K562 (cell line): ENCODE measurements at regions not wholly inside any gene's neighbourhood (a gene's known extent, or its start where the extent isn't known, plus 50 kb on each side); places are given as distances from the start of the nearest gene placed in this dataset.

Source experiments
- ATAC-seq: fragments of 200-7000 bp; cut with Tn5 transposase; 3 replicates; pipeline ENCODE4 v1.9.1; 2020; ENCODE audit warnings: moderate library complexity
- BruUV-seq: library from RNA; stranded (reverse); fragments of 400-500 nt; replicated peaks from 2 replicates; lab custom pipeline; 2021; lab: Mats Ljungman, UMichigan
- CTCF ChIA-PET: fragments of 300-600 bp; formaldehyde crosslinking; extraction: SDS; loops from one replicate; lab custom pipeline; 2021; ENCODE audit warnings: low intra/inter-chr PET ratio; lab: Yijun Ruan, JAX
- POLR2A ChIA-PET: fragments of 300-600, 350-650 bp; sonication (Branson Sonifier 250); formaldehyde crosslinking; extraction: SDS; loops from one replicate; lab custom pipeline; 2021; ENCODE audit warnings: antibody characterized with exemption, inconsistent platforms; lab: Yijun Ruan, JAX
- DNase-seq, 4 experiments: peaks; one replicate each; pipeline versions ENCODE4 v3.0.0 to v3.0.0-alpha.2; 2011 to 2018; ENCODE audit warnings: low spot score in 3 of 4, mixed read lengths in 3 of 4; ENCODE audit errors: extremely low read depth in 1 of 4
- FAIRE-seq: peaks from 2 replicates; lab custom pipeline; 2011; peaks lifted over from hg19 to GRCh38; lab: Jason Lieb, UNC
- H2AFZ ChIP-seq: 2 replicates; pipeline ENCODE4 v1.6.0; 2011; ENCODE audit warnings: low read depth, low read length, control low read depth, inconsistent platforms
- H3K27ac ChIP-seq: fragments of 200-600 bp; 3 replicates; pipeline ENCODE4 v1.8.0; 2011; ENCODE audit warnings: low read depth, mild to moderate bottlenecking, control low read depth, inconsistent platforms, low read length, moderate library complexity, mixed read lengths; ENCODE audit errors: extremely low read depth
- H3K27me3 ChIP-seq, 2 experiments: fragments of 300-600 bp in 1 of 2; 2 replicates in 1 of 2; 3 replicates in 1 of 2; pipeline versions ENCODE4 v1.6.0 to v1.8.0; 2011; ENCODE audit warnings: inconsistent platforms in 2 of 2, low read length in 2 of 2, mild to moderate bottlenecking in 1 of 2, mixed read lengths in 1 of 2, moderate library complexity in 1 of 2; ENCODE audit not compliant: control insufficient read depth in 2 of 2, insufficient read depth in 2 of 2
- H3K36me3 ChIP-seq: fragments of 300-600 bp; 3 replicates; pipeline ENCODE4 v1.8.0; 2011; ENCODE audit warnings: mild to moderate bottlenecking, low read length, inconsistent platforms; ENCODE audit not compliant: control insufficient read depth, insufficient read depth
- H3K4me1 ChIP-seq, 2 experiments: fragments of 200-600 bp in 1 of 2; replicated peaks in 1 of 2; 2 replicates in 1 of 2; 3 replicates in 1 of 2; pipeline versions ENCODE4 v1.5.1 to v1.8.0; 2011; ENCODE audit warnings: inconsistent platforms in 2 of 2, low read length in 2 of 2, mild to moderate bottlenecking in 1 of 2, mixed read lengths in 1 of 2, moderate library complexity in 1 of 2; ENCODE audit not compliant: control insufficient read depth in 2 of 2, insufficient read depth in 2 of 2
- H3K4me2 ChIP-seq: 2 replicates; pipeline ENCODE4 v1.6.1; 2011; ENCODE audit warnings: low read length, control low read depth, inconsistent platforms, mixed read lengths; ENCODE audit not compliant: insufficient read depth
- H3K4me3 ChIP-seq: fragments of 200-600 bp; sonication (generic), shearing (Covaris generic); 2 replicates; pipeline ENCODE4 v1.5.1; 2016; ENCODE audit warnings: control low read depth, inconsistent platforms
- H3K79me2 ChIP-seq: fragments of 200-600 bp; 3 replicates; pipeline ENCODE4 v1.8.0; 2011; ENCODE audit warnings: low read length, inconsistent platforms; ENCODE audit not compliant: control insufficient read depth, insufficient read depth
- H3K9ac ChIP-seq, 2 experiments: 2 replicates each; pipeline versions ENCODE4 v1.6.0 to v1.6.1; 2011; ENCODE audit warnings: low read depth in 2 of 2, low read length in 2 of 2, control low read depth in 1 of 2, inconsistent platforms in 1 of 2, mild to moderate bottlenecking in 1 of 2, mixed read lengths in 1 of 2; ENCODE audit not compliant: insufficient read depth in 1 of 2
- H3K9me1 ChIP-seq: one replicate; pipeline ENCODE4 v1.6.0; 2011; ENCODE audit warnings: inconsistent platforms, mild to moderate bottlenecking, low read length, moderate library complexity; ENCODE audit not compliant: control insufficient read depth, insufficient read depth
- H3K9me3 ChIP-seq: replicated peaks from 2 replicates; pipeline ENCODE4 v1.5.1; 2011; ENCODE audit warnings: low read depth, low read length, inconsistent platforms; ENCODE audit not compliant: control insufficient read depth, insufficient read depth
- H4K20me1 ChIP-seq: replicated peaks from 2 replicates; pipeline ENCODE4 v1.6.1; 2011; ENCODE audit warnings: low read length, inconsistent platforms, mixed read lengths; ENCODE audit not compliant: control insufficient read depth, insufficient read depth
- CBX2 ChIP-seq: fragments of 200-600 bp; sonication (generic); IDR thresholded peaks from one replicate; pipeline ENCODE4 v1.6.1; 2012; ENCODE audit warnings: mild to moderate bottlenecking, low read length, inconsistent platforms; ENCODE audit not compliant: insufficient read depth, poor library complexity, severe bottlenecking
- PHB ChIP-seq: fragments of 250-450 bp; sonication (Bioruptor Pico); IDR thresholded peaks from 2 replicates; pipeline ENCODE4 v1.5.0; 2021
- RAD21 ChIP-seq, 2 experiments: fragments of 250-450 bp in 1 of 2; fragments of 450-650 bp in 1 of 2; sonication (Bioruptor Pico) in 1 of 2; formaldehyde crosslinking in 1 of 2; IDR thresholded peaks in 1 of 2; conservative IDR thresholded peaks in 1 of 2; 2 replicates each; pipeline versions ENCODE4 v1.4.0 to v1.8.0; 2020 to 2022; ENCODE audit warnings: mild to moderate bottlenecking in 2 of 2, moderate library complexity in 1 of 2
- SMC3 ChIP-seq: conservative IDR thresholded peaks from 2 replicates; pipeline ENCODE4 v1.6.1; 2011; ENCODE audit warnings: low read depth, low read length, improper control_type of control experiment; ENCODE audit not compliant: insufficient read depth
- WGBS: fragments of 100-300 bp; shearing (Covaris generic); methylation state at CpG from one replicate; pipeline ENCODE4 v1.1.6; 2016; ENCODE audit warnings: low coverage, mixed read lengths; ENCODE audit not compliant: insufficient coverage; ENCODE audit errors: missing lambda C conversion rate; 5-methylcytosine and 5-hydroxymethylcytosine counted together
- in situ Hi-C: fragments of 300-500 bp; cut with MboI; formaldehyde crosslinking; loops from 4 replicates; pipeline ENCODE4 v1.15.0; 2018; ENCODE audit warnings: inconsistent platforms, mixed read lengths
- intact Hi-C: fragments of 100-400 bp; cut with micrococcal nuclease; formaldehyde crosslinking; loops from 2 replicates; pipeline ENCODE4 v1.14.2; 2022
- TF ChIP-seq, protein P1 (sequence below), 3 experiments: IDR thresholded peaks in 2 of 3; conservative IDR thresholded peaks in 1 of 3; 2 replicates each; pipeline ENCODE4 v1.5.1; 2011 to 2012; ENCODE audit warnings: low read length in 3 of 3, mild to moderate bottlenecking in 3 of 3, control low read depth in 2 of 3, improper control_type of control experiment in 1 of 3, inconsistent platforms in 1 of 3, low read depth in 1 of 3, mixed read lengths in 1 of 3, moderate library complexity in 1 of 3; ENCODE audit not compliant: insufficient read depth in 2 of 3

DNA sequence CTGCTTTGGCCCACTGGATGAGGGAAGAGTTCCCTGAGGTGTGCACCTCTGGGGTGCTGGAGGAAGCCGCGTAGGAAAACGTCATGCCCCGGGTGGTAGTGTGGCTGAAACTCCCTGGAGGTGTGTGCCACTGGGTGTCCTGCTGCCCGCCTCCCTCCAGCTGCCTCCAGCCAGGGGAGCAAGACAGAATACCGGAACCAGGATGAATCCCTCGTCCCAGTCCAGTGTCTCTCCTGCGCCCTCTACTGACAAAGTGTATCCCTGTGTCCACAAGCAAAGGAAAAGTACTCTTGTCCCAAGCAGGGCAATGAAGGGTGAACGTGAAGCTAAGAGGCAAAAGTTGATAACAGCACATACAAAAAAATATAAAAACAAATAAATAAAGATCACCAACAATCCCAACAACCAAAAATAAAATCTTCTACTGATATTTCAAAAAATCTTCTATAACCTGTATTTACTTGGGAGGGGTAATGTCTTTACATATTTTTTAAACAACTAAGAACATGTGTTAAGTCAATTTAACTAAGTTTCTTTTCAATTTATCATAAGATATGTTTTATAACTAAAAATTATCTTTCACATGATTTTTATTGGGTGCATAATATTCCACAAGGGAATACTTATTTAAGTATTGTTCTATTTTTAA is 437.6 kb downstream of the MAFB start:
- Histone ChIP-seq H3K36me3 (no peaks in the 10 kb centered on the region), H3K9me3 (no peaks in the 10 kb centered on the region), H3K4me3 (no peak overlapping the region), H3K79me2 (no peaks in the 10 kb centered on the region), H2AFZ (no peak overlapping the region), H3K4me2 (no peak overlapping the region), H3K9me1 (no peaks in the 10 kb centered on the region), H4K20me1 (no peaks in the 10 kb centered on the region), H3K4me1 (no peaks in the 10 kb centered on the region), H3K9ac (no peak overlapping the region), H3K27ac (no peak overlapping the region), H3K27me3 (no peaks in the 10 kb centered on the region)
- DNase-seq (peak in 3 of 4 experiments; percentile 8 to 51 (median 27)), FAIRE-seq (peak; percentile 51), ATAC-seq (peak; percentile 63; the same call in 2 of the 3 replicates)
- ChIA-PET CTCF (no interaction called here), POLR2A (no interaction called here)
- in situ Hi-C loops (no loop called here), intact Hi-C loops (loop anchor here (5.0 kb wide), 1 partner anchor 984 kb away; no protein-coding TSS in a partner anchor)
- BruUV-seq, result no TSS peak
- WGBS, result 2% methylated on average over 9 of the region's 9 CpGs
- 0 out of 2 replicates have a peak, but pooled peaks have one; percentile 17 for TF ChIP-seq SMC3
- no peak for TF ChIP-seq CBX2
- TF ChIP-seq PHB (CRISPR knock-in tag), result no peak
- TF ChIP-seq RAD21 (CRISPR knock-in tag; conservative IDR thresholded peaks at IDR 0.05 in 1 of 2, IDR thresholded peaks at IDR 0.05 in 1 of 2), result peak in 1 of 2 experiments; percentile 44; a peak in 2 of 4 replicates
- TF ChIP-seq, protein P1, sequence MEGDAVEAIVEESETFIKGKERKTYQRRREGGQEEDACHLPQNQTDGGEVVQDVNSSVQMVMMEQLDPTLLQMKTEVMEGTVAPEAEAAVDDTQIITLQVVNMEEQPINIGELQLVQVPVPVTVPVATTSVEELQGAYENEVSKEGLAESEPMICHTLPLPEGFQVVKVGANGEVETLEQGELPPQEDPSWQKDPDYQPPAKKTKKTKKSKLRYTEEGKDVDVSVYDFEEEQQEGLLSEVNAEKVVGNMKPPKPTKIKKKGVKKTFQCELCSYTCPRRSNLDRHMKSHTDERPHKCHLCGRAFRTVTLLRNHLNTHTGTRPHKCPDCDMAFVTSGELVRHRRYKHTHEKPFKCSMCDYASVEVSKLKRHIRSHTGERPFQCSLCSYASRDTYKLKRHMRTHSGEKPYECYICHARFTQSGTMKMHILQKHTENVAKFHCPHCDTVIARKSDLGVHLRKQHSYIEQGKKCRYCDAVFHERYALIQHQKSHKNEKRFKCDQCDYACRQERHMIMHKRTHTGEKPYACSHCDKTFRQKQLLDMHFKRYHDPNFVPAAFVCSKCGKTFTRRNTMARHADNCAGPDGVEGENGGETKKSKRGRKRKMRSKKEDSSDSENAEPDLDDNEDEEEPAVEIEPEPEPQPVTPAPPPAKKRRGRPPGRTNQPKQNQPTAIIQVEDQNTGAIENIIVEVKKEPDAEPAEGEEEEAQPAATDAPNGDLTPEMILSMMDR (IDR thresholded peaks at IDR 0.05 in 2 of 3, conservative IDR thresholded peaks at IDR 0.05 in 1 of 3; ENCODE audit: insufficient read depth in 2 of 3, low read depth in 1 of 3, low read length in 3 of 3), result peak; percentile 40 to 66 (median 47)
